ENCODE measurements at regions not wholly inside any gene's neighbourhood (a gene's known extent, or its start where the extent isn't known, plus 50 kb on each side); places are given as distances from the start of the nearest gene placed in this dataset.
A peak's percentile ranks its signal among the peaks of the same experiment; 100 is the strongest.
"Not testable (repeated sequence)": the region's sequence is repeated elsewhere in the genome, so short reads cannot be mapped to it uniquely, and the experiment has no call there.

- no peak for TF ChIP-seq CTCF (IDR thresholded peaks at IDR 0.05; ENCODE audit: insufficient read depth, low read depth, low read length)
- H3K4me3 ChIP-seq (ENCODE audit: low read depth, low read length): no peak overlapping the region
- DNase-seq (ENCODE audit: low read depth): no peak
Observed at GRCh38 chr17:70324031-70324430, 154.7 kb downstream of the KCNJ2 start.

- DNase-seq (ENCODE audit: low read depth): no peak
- H3K4me3 ChIP-seq (ENCODE audit: low read depth, low read length): no peak overlapping the region
- no peak for TF ChIP-seq CTCF (IDR thresholded peaks at IDR 0.05; ENCODE audit: insufficient read depth, low read depth, low read length)
Observed at GRCh38 chr17:70327279-70327678, 157.9 kb downstream of the KCNJ2 start.

- no peak for TF ChIP-seq CTCF (IDR thresholded peaks at IDR 0.05; ENCODE audit: insufficient read depth, low read depth, low read length)
- DNase-seq (ENCODE audit: low read depth): no peak
Observed at GRCh38 chr17:70327723-70328122, 158.4 kb downstream of the KCNJ2 start.

GRCh38 chr17:70329721-70330120 lies 160.4 kb downstream of the KCNJ2 start:
- DNase-seq (ENCODE audit: low read depth): no peak
- no peak for TF ChIP-seq CTCF (IDR thresholded peaks at IDR 0.05; ENCODE audit: insufficient read depth, low read depth, low read length)
- H3K4me3 ChIP-seq (ENCODE audit: low read depth, low read length): no peak overlapping the region

More at GRCh38 chr17:70327723-70328122, 158.4 kb downstream of the KCNJ2 start:
- no peak overlapping the region for H3K4me3 ChIP-seq (ENCODE audit: low read depth, low read length)

GRCh38 chr17:70331066-70331465 lies 161.7 kb downstream of the KCNJ2 start:
- DNase-seq (ENCODE audit: low read depth); H3K4me3 ChIP-seq (ENCODE audit: low read depth, low read length): not testable (repeated sequence)

GRCh38 chr17:70332356-70333210 lies 163.3 kb downstream of the KCNJ2 start:
- H3K4me3 ChIP-seq (ENCODE audit: low read depth, low read length): no peak overlapping the region
- TF ChIP-seq CTCF (IDR thresholded peaks at IDR 0.05; ENCODE audit: insufficient read depth, low read depth, low read length): no peak
- DNase-seq (ENCODE audit: low read depth): no peak

- no peak for TF ChIP-seq CTCF (IDR thresholded peaks at IDR 0.05; ENCODE audit: insufficient read depth, low read depth, low read length)
- no peak overlapping the region for H3K4me3 ChIP-seq (ENCODE audit: low read depth, low read length)
- DNase-seq (ENCODE audit: low read depth): peak; percentile 17
Observed at GRCh38 chr17:70336411-70336810, 167.1 kb downstream of the KCNJ2 start.

All from fibroblast of villous mesenchyme (primary cell).